ENCODE measurements at regions not wholly inside any gene's neighbourhood (a gene's known extent, or its start where the extent isn't known, plus 50 kb on each side); places are given as distances from the start of the nearest gene placed in this dataset.

GRCh38 chr4:58553031-58553430 lies 1442.8 kb upstream of the IGFBP7 start:
- H3K4ac ChIP-seq (ENCODE audit: low read depth, low read length) = no peak overlapping the region
- H3K18ac ChIP-seq (ENCODE audit: low read length) = no peak overlapping the region
- no peak overlapping the region for H2BK5ac ChIP-seq (ENCODE audit: low read depth, low read length, poor library complexity)
- peaks cover 3 to 6% of the 10 kb centered on the region in 2 experiments for H3K4me1 ChIP-seq (ENCODE audit: control insufficient read depth in 1 of 2, insufficient read depth in 2 of 2, low read length in 2 of 2)
- H3K27me3 ChIP-seq (ENCODE audit: insufficient read depth, low read length) = no peaks in the 10 kb centered on the region
- peak overlapping the region; percentile 61 for H3K27ac ChIP-seq (ENCODE audit: low read depth, low read length)
- H3K36me3 ChIP-seq (ENCODE audit: control insufficient read depth in 1 of 2, insufficient read depth in 2 of 2, low read length in 2 of 2) = no peaks in the 10 kb centered on the region
- no peaks in the 10 kb centered on the region for H3K9me3 ChIP-seq (ENCODE audit: insufficient read depth, low read depth, low read length)
- no peak overlapping the region for H2BK120ac ChIP-seq (ENCODE audit: insufficient read depth, low read length, poor library complexity)
- no peak overlapping the region for H2BK12ac ChIP-seq (ENCODE audit: low read length)
- no peak overlapping the region for H4K91ac ChIP-seq (ENCODE audit: low read depth, low read length)
- no peak overlapping the region for H3K4me3 ChIP-seq (ENCODE audit: low read depth, low read length)
- peaks cover 2% of the 10 kb centered on the region for H3K79me2 ChIP-seq (ENCODE audit: control insufficient read depth, insufficient read depth, low read length, poor library complexity)
- no peak overlapping the region for H2AK5ac ChIP-seq (ENCODE audit: low read length)
- H3K14ac ChIP-seq (ENCODE audit: low read length) = no peak overlapping the region
- DNase-seq = peak in 1 of 2 donors; percentile 73
- H3K23ac ChIP-seq (ENCODE audit: low read length) = no peak overlapping the region
- WGBS (ENCODE audit: extremely low coverage, insufficient coverage, insufficient read length) = no CpG with 5 or more reads among the region's 1 CpG
- H3K4me2 ChIP-seq (ENCODE audit: low read length) = no peak overlapping the region
- no peak overlapping the region for H3K9ac ChIP-seq (ENCODE audit: low read length)
- H4K8ac ChIP-seq (ENCODE audit: low read depth, low read length) = no peak overlapping the region
- H3K79me1 ChIP-seq (ENCODE audit: low read length) = peaks cover 7% of the 10 kb centered on the region
- no peak overlapping the region for H4K12ac ChIP-seq (ENCODE audit: low read depth, low read length)
- H2AFZ ChIP-seq (ENCODE audit: insufficient read depth, low read length, poor library complexity) = no peak overlapping the region

GRCh38 chr4:58551676-58552075 lies 1441.5 kb upstream of the IGFBP7 start:
- no peak overlapping the region for H3K18ac ChIP-seq (ENCODE audit: low read length)
- H4K12ac ChIP-seq (ENCODE audit: low read depth, low read length) = no peak overlapping the region
- H3K9me3 ChIP-seq (ENCODE audit: insufficient read depth, low read depth, low read length) = no peaks in the 10 kb centered on the region
- no peak overlapping the region for H2AFZ ChIP-seq (ENCODE audit: insufficient read depth, low read length, poor library complexity)
- DNase-seq = no peak
- H3K4me2 ChIP-seq (ENCODE audit: low read length) = no peak overlapping the region
- no peak overlapping the region for H3K27ac ChIP-seq (ENCODE audit: low read depth, low read length)
- H3K14ac ChIP-seq (ENCODE audit: low read length) = peak overlapping the region; percentile 60
- H2AK5ac ChIP-seq (ENCODE audit: low read length) = peak overlapping the region; percentile 41
- peaks cover 7% of the 10 kb centered on the region for H3K79me1 ChIP-seq (ENCODE audit: low read length)
- peak overlapping the region; percentile 58 for H4K8ac ChIP-seq (ENCODE audit: low read depth, low read length)
- H2BK120ac ChIP-seq (ENCODE audit: insufficient read depth, low read length, poor library complexity) = peak overlapping the region; percentile 79
- H3K23ac ChIP-seq (ENCODE audit: low read length) = no peak overlapping the region
- no peak overlapping the region for H3K4me3 ChIP-seq (ENCODE audit: low read depth, low read length)
- no peak overlapping the region for H3K9ac ChIP-seq (ENCODE audit: low read length)
- H2BK5ac ChIP-seq (ENCODE audit: low read depth, low read length, poor library complexity) = peak overlapping the region; percentile 77
- H3K4me1 ChIP-seq (ENCODE audit: control insufficient read depth in 1 of 2, insufficient read depth in 2 of 2, low read length in 2 of 2) = peaks cover 3 to 6% of the 10 kb centered on the region in 2 experiments
- no peaks in the 10 kb centered on the region for H3K36me3 ChIP-seq (ENCODE audit: control insufficient read depth in 1 of 2, insufficient read depth in 2 of 2, low read length in 2 of 2)
- peak overlapping the region; percentile 33 for H3K4ac ChIP-seq (ENCODE audit: low read depth, low read length)
- H3K79me2 ChIP-seq (ENCODE audit: control insufficient read depth, insufficient read depth, low read length, poor library complexity) = peaks cover 2% of the 10 kb centered on the region
- peak overlapping the region; percentile 96 for H2BK12ac ChIP-seq (ENCODE audit: low read length)
- peak overlapping the region; percentile 83 for H4K91ac ChIP-seq (ENCODE audit: low read depth, low read length)
- no peaks in the 10 kb centered on the region for H3K27me3 ChIP-seq (ENCODE audit: insufficient read depth, low read length)

GRCh38 chr4:58543465-58543864 lies 1433.3 kb upstream of the IGFBP7 start:
- H3K36me3 ChIP-seq (ENCODE audit: control insufficient read depth in 1 of 2, insufficient read depth in 2 of 2, low read length in 2 of 2) = no peaks in the 10 kb centered on the region
- no peaks in the 10 kb centered on the region for H3K9me3 ChIP-seq (ENCODE audit: insufficient read depth, low read depth, low read length)
- H2BK12ac ChIP-seq (ENCODE audit: low read length) = no peak overlapping the region
- H2AFZ ChIP-seq (ENCODE audit: insufficient read depth, low read length, poor library complexity) = no peak overlapping the region
- H4K12ac ChIP-seq (ENCODE audit: low read depth, low read length) = no peak overlapping the region
- H3K14ac ChIP-seq (ENCODE audit: low read length) = no peak overlapping the region
- H2BK5ac ChIP-seq (ENCODE audit: low read depth, low read length, poor library complexity) = no peak overlapping the region
- no peak overlapping the region for H3K23ac ChIP-seq (ENCODE audit: low read length)
- no peaks in the 10 kb centered on the region for H3K79me1 ChIP-seq (ENCODE audit: low read length)
- no peak overlapping the region for H4K8ac ChIP-seq (ENCODE audit: low read depth, low read length)
- H3K27ac ChIP-seq (ENCODE audit: low read depth, low read length) = no peak overlapping the region
- no CpG with 5 or more reads among the region's 1 CpG for WGBS (ENCODE audit: extremely low coverage, insufficient coverage, insufficient read length)
- no peaks in the 10 kb centered on the region for H3K79me2 ChIP-seq (ENCODE audit: control insufficient read depth, insufficient read depth, low read length, poor library complexity)
- H3K4me1 ChIP-seq (ENCODE audit: control insufficient read depth in 1 of 2, insufficient read depth in 2 of 2, low read length in 2 of 2) = no peaks in the 10 kb centered on the region
- H3K18ac ChIP-seq (ENCODE audit: low read length) = no peak overlapping the region
- H3K27me3 ChIP-seq (ENCODE audit: insufficient read depth, low read length) = no peaks in the 10 kb centered on the region
- H3K4me2 ChIP-seq (ENCODE audit: low read length) = no peak overlapping the region
- no peak overlapping the region for H3K9ac ChIP-seq (ENCODE audit: low read length)
- no peak overlapping the region for H2BK120ac ChIP-seq (ENCODE audit: insufficient read depth, low read length, poor library complexity)
- no peak overlapping the region for H2AK5ac ChIP-seq (ENCODE audit: low read length)
- no peak overlapping the region for H3K4me3 ChIP-seq (ENCODE audit: low read depth, low read length)
- DNase-seq = no peak
- no peak overlapping the region for H3K4ac ChIP-seq (ENCODE audit: low read depth, low read length)
- H4K91ac ChIP-seq (ENCODE audit: low read depth, low read length) = no peak overlapping the region

- no peak for DNase-seq
- no peak overlapping the region for H3K18ac ChIP-seq (ENCODE audit: low read length)
- no peak overlapping the region for H2AFZ ChIP-seq (ENCODE audit: insufficient read depth, low read length, poor library complexity)
- no peak overlapping the region for H3K4ac ChIP-seq (ENCODE audit: low read depth, low read length)
- H3K79me1 ChIP-seq (ENCODE audit: low read length) = no peaks in the 10 kb centered on the region
- H3K36me3 ChIP-seq (ENCODE audit: control insufficient read depth in 1 of 2, insufficient read depth in 2 of 2, low read length in 2 of 2) = no peaks in the 10 kb centered on the region
- no peak overlapping the region for H3K4me3 ChIP-seq (ENCODE audit: low read depth, low read length)
- H3K27me3 ChIP-seq (ENCODE audit: insufficient read depth, low read length) = no peaks in the 10 kb centered on the region
- no peak overlapping the region for H2BK12ac ChIP-seq (ENCODE audit: low read length)
- no peaks in the 10 kb centered on the region for H3K4me1 ChIP-seq (ENCODE audit: control insufficient read depth in 1 of 2, insufficient read depth in 2 of 2, low read length in 2 of 2)
- WGBS (ENCODE audit: extremely low coverage, insufficient coverage, insufficient read length) = no CpG with 5 or more reads among the region's 1 CpG
- no peak overlapping the region for H2BK5ac ChIP-seq (ENCODE audit: low read depth, low read length, poor library complexity)
- no peak overlapping the region for H3K27ac ChIP-seq (ENCODE audit: low read depth, low read length)
- no peak overlapping the region for H3K9ac ChIP-seq (ENCODE audit: low read length)
- no peak overlapping the region for H4K8ac ChIP-seq (ENCODE audit: low read depth, low read length)
- H2AK5ac ChIP-seq (ENCODE audit: low read length) = no peak overlapping the region
- no peaks in the 10 kb centered on the region for H3K79me2 ChIP-seq (ENCODE audit: control insufficient read depth, insufficient read depth, low read length, poor library complexity)
- H3K4me2 ChIP-seq (ENCODE audit: low read length) = no peak overlapping the region
- no peak overlapping the region for H3K14ac ChIP-seq (ENCODE audit: low read length)
- H4K12ac ChIP-seq (ENCODE audit: low read depth, low read length) = no peak overlapping the region
- H4K91ac ChIP-seq (ENCODE audit: low read depth, low read length) = no peak overlapping the region
- no peak overlapping the region for H2BK120ac ChIP-seq (ENCODE audit: insufficient read depth, low read length, poor library complexity)
- H3K23ac ChIP-seq (ENCODE audit: low read length) = no peak overlapping the region
- no peaks in the 10 kb centered on the region for H3K9me3 ChIP-seq (ENCODE audit: insufficient read depth, low read depth, low read length)
These were observed 1431.7 kb upstream of the IGFBP7 start for GRCh38 chr4:58541926-58542325.

Measured in trophoblast cell (in vitro differentiated cells and primary cell).